NCI-H128 (cell line): ENCODE measurements at regions not wholly inside any gene's neighbourhood (a gene's known extent, or its start where the extent isn't known, plus 50 kb on each side); places are given as distances from the start of the nearest gene placed in this dataset.

Experiments
- DNase-seq: peaks from one replicate; lab custom pipeline; 2025; ENCODE audit not compliant: unreplicated experiment; lab: John Stamatoyannopoulos, UW

GRCh38 chr2:191514613-191515012 is 163.3 kb upstream of the NABP1 start:
- DNase-seq, result no peak

GRCh38 chr2:191515551-191515950 is 162.4 kb upstream of the NABP1 start:
- no peak for DNase-seq

- DNase-seq, result no peak
These were observed 161.7 kb upstream of the NABP1 start for GRCh38 chr2:191516260-191516659.

- DNase-seq, result no peak
These were observed 156.2 kb upstream of the NABP1 start for GRCh38 chr2:191521608-191522208.

- DNase-seq, result no peak
These were observed 155.3 kb upstream of the NABP1 start for GRCh38 chr2:191522478-191523120.

GRCh38 chr2:191526091-191526490 is 151.8 kb upstream of the NABP1 start:
- no peak for DNase-seq

- no peak for DNase-seq
These were observed 151.4 kb upstream of the NABP1 start for GRCh38 chr2:191526536-191526935.

- no peak for DNase-seq
These were observed 150.9 kb upstream of the NABP1 start for GRCh38 chr2:191526953-191527556.

- DNase-seq, result no peak
These were observed 147.3 kb upstream of the NABP1 start for GRCh38 chr2:191530618-191531017.

- no peak for DNase-seq
These were observed 144.2 kb upstream of the NABP1 start for GRCh38 chr2:191533693-191534180.

- no peak for DNase-seq
These were observed 140.0 kb upstream of the NABP1 start for GRCh38 chr2:191537921-191538320.

- no peak for DNase-seq
These were observed 139.5 kb upstream of the NABP1 start for GRCh38 chr2:191538334-191538903.

- DNase-seq, result no peak
These were observed 138.9 kb upstream of the NABP1 start for GRCh38 chr2:191539068-191539467.

GRCh38 chr2:191540681-191541080 is 137.3 kb upstream of the NABP1 start:
- DNase-seq, result no peak

GRCh38 chr2:191543708-191544107 is 134.2 kb upstream of the NABP1 start:
- DNase-seq, result no peak

- no peak for DNase-seq
These were observed 133.4 kb upstream of the NABP1 start for GRCh38 chr2:191544461-191545062.

GRCh38 chr2:191545361-191545760 is 132.6 kb upstream of the NABP1 start:
- no peak for DNase-seq

- DNase-seq, result no peak
These were observed 125.9 kb upstream of the NABP1 start for GRCh38 chr2:191552066-191552465.

GRCh38 chr2:191554240-191554639 is 123.7 kb upstream of the NABP1 start:
- DNase-seq, result no peak

GRCh38 chr2:191555092-191555742 is 122.7 kb upstream of the NABP1 start:
- DNase-seq, result peak; percentile 36

GRCh38 chr2:191556463-191556862 is 121.5 kb upstream of the NABP1 start:
- DNase-seq, result no peak
